ENCODE measurements at regions not wholly inside any gene's neighbourhood (a gene's known extent, or its start where the extent isn't known, plus 50 kb on each side); places are given as distances from the start of the nearest gene placed in this dataset.

DNA sequence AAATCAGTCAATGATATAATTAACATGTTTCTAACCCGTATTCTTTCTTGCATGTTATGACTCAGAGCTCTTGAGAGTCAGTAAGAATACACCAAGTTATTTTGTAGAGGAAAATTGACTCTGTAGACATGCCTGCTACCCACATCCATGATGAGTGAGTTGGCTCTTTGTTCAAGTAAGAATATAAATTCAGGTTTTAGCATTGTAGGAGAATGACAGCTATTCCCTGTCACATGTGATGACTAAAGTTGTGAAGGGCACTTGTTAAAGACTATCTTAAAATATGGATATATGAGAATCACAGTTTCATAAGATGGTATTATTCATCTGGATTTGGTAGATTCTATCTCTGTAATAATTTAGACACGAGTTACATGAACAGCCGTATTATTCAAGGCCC is 209.1 kb downstream of the CCDC59 start:
- DNase-seq, result no peak

DNA sequence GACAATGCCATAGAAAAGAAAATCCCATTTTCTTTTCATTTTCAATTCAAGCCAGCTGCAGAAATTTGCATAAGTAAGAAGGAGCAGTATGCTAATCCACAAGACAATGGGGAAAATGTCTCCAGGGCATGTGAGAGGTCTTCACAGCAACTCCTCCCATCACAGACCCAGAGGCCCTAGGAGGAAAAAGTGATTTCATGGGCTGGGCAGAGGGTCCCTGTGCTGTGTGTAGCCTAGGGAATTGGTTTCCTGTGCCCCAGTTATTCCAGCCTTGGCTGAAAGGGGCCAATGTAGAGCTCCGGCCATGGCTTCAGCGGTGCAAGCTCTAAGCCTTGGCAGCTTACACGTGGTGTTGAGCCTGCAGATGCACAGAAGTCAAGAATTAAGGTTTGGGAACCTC is 211.4 kb downstream of the CCDC59 start:
- no peak for DNase-seq

DNA sequence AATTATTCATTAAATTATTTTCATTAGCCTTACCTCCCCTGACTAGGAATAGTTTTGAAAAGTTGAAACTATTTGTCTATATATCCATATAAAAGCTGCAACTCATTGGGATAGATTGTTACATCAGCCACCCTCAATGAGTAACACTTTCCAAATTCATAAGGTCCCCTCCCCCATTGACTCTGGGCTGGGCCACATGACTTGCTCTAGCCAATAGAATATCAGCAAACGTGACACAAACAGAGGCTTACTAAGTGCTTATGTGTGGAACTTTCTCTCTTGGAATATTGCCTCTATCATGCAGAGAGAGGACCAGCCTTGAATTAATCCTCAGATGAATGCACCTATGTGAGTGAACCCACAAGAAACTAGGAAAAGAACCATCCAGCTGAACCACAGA is 213.7 kb downstream of the CCDC59 start:
- DNase-seq, result no peak

- no peak for DNase-seq
Observed at GRCh38 chr12:82132390-82132789, 225.8 kb downstream of the CCDC59 start.

GRCh38 chr12:82130762-82131161 is 227.4 kb downstream of the CCDC59 start:
- DNase-seq, result no peak

GRCh38 chr12:82124711-82125380 is 233.3 kb downstream of the CCDC59 start:
- no peak for DNase-seq

DNA sequence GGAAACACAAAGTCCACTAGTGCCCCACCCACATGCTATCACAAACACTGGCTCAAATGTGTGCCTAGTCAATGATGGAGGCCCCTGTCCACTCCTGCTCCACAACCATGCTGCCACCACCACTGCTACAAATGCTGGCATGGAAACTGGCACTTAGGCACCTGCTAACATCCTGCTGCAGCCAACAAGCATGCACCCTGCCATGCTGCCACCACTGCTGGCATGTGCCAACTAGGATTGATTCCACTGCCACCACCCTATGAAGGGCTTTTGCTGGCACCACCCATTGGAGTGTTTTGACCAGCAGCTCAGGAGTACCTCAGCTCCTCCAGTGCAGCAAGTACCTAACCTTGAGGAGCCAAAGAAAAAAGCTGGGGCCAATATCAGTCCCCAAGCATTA is 236.6 kb downstream of the CCDC59 start:
- DNase-seq, result no peak

DNA sequence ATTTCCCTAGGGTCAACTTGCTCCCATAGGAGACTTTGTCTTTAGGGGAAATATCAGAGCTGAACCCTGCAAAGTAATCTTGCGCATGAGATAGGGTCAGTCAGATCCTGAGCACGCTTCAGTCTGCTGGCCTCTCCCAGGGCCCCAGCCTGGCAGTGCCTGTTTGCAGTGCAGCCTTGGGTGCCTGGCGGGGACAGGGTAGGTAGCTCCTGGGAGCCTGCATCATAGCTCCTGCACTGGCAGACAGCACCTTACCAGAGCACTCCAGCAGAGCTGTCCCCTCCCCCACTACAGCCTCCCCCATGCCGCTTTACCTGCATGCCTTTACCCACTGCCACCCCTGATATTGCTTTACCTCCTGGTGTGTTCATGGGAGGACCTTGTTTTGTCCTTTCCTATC is 237.3 kb downstream of the CCDC59 start:
- DNase-seq, result no peak

GRCh38 chr12:82109243-82109642 is 248.9 kb downstream of the CCDC59 start:
- no peak for DNase-seq

DNA sequence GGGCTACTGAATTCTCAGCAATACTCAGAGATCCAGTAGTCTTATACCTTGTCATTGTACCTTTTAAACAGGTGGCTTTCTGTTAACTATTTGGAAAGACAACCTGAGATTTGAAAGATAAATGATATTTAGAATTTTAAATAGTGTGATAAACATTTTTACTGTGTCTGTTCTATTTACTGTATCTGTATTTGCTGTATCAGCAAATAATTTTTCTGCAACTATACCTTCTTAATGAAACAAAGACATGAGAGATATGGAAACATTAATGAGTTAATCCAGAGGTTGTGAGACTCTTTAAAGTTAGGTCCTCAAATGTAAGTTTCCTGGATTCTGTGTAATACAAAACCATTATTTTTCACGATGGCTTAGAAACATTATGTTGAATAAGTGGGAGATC is 249.6 kb downstream of the CCDC59 start:
- no peak for DNase-seq

DNA sequence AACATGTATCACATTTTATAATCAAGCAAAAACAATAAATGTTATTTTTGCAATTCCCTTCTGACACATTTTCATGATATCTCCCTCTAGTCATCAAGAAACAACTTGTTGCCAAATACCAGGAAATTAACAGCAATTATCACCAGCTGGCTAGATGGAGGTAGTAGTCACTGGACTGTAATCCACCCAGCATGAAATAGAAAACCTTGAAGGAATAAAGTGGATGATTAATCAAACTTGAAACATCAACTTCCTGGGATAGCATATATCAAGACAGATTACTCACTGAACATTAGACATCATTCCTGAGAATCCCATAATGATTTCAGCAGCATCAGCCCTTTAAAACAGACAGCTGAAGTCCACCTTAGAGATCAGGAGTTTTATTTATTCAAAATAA is 259.0 kb downstream of the CCDC59 start:
- no peak for DNase-seq

DNA sequence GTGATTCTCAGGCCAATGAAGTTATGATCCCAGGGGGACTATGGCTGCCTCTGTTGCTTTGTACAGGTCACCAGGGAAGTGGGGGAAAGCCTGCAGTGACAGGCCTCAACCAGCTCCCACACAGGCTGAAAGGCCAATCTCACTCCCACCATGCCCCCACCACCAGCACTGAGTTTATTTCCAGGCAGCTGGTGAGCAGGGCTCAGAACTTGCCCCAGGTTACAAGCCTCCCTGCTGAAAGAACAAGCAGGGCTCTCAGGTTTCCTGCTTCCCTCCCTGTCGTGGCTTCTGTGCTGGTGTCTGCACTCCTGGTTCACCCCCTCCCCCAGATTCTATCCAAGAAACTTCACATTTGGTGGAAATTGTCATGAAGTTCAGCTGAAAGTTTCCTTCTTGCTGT is 260.3 kb downstream of the CCDC59 start:
- DNase-seq, result no peak

GRCh38 chr12:82097438-82097837 is 260.7 kb downstream of the CCDC59 start:
- DNase-seq, result no peak

GRCh38 chr12:82090165-82090564 is 268.0 kb downstream of the CCDC59 start:
- no peak for DNase-seq

DNA sequence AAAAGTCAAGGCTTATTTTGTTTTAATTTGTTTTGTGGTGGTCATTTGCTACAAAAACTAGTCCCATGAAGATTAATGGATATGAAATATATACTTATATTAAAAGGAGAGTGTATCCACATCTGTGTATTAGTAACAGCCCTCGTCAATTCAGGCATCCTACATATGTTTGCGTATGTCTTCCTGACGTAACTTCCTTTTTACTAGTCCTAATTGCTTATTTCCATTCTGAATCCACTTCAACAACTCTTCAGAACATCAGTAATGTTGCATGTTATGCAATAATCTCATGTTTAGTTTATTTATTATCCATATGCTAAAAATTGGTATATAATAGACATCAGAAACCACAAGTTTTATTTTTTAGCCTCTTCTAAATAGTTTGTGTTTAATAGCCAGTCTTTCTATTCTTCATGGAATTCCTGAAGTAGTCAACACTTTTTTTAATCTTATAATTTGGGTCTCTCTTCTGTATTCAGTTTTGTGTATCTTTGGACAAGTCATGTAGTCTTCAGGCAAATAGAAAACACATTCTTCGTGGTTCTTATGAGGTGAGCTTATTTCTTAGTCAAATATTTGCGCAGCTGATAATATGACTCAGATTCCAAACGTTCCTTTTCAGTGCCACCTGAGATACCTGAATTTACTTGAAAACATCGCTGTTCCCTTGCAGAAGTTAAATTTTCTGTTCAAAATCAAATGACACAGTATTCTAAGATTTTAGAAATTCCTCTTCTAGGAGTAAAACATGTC is 268.6 kb downstream of the CCDC59 start:
- no peak for DNase-seq

GRCh38 chr12:82082501-82082900 is 275.7 kb downstream of the CCDC59 start:
- no peak for DNase-seq

DNA sequence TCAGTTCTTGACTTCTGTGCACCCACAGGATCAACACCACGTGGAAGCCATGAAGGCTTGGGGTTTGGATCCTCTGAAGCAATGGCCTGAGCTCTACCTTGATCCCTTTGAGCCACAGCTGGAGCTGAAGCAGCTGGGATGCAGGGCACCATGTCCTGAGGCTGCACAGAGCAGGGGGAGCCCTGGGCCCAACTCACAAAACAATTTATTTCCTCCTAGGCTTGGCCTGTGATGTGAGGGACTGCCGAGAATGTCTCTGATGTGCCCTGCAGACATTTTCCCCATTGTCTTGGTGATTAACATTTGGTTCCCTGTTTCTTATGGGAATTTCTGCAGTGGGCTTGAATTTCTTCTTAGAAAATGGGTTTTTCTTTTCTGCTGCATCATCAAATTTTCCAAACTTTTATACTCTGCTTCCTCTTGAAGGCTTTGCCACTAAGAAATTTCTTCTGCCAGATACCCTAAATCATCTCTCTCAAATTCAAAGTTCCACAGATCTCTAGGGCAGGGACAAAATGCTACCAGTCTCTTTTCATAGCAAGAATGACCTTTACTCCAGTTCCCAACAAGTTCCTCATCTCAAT is 288.2 kb downstream of the CCDC59 start:
- no peak for DNase-seq

GRCh38 chr12:82058197-82058596 is 299.0 kb upstream of the PPFIA2 start:
- no peak for DNase-seq

DNA sequence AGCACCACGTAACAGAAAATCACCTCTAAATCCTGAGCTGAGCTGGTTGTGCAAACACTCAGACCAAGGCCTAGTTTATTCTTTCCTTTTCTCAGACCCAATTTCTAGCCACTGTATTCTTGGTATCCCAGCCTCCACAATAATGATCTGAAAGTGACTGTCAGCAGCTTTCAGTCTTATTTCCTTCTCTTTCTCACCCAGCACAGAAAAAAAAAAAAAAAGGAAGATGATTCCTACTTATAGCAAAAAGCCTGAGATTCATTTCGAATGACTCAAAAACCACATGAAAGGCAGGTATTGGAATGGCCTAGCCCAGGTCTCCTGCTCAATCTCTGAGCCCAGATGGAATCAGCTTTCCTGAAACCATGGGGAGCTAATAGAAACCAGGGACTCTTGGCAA is 298.6 kb upstream of the PPFIA2 start:
- DNase-seq, result no peak

DNA sequence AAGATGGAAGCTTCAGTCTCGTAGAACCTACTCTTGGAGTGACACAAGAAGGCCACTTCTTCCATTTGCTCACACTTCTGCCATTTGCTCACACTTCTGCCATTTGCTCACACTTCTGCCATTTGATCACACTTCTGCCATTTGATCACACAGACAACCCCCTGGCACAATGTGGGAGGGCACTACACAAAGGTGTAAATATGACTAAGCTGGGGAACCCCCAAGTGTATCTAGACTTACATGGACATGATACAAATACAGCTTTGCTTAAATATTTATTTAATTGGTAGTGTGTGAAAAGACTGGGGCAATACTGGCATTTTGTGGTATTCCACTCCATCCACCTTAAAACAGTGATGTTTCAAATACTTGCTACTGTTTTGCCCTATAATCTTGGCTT is 296.2 kb upstream of the PPFIA2 start:
- no peak for DNase-seq

GRCh38 chr12:82054566-82054965 is 295.4 kb upstream of the PPFIA2 start:
- no peak for DNase-seq

GRCh38 chr12:82047446-82047845 is 288.3 kb upstream of the PPFIA2 start:
- DNase-seq, result no peak

- no peak for DNase-seq
Observed at GRCh38 chr12:82040987-82041743, 282.0 kb upstream of the PPFIA2 start.

- no peak for DNase-seq
Observed at GRCh38 chr12:82034769-82035168, 275.6 kb upstream of the PPFIA2 start.

Measured in activated effector memory CD4-positive, alpha-beta T cell treated with anti-CD3 and anti-CD28 coated beads, Interleukin-2, amount 50 U/mL, for 16 hours (primary cell).